HCEC 1CT (cell line): ENCODE measurements at regions not wholly inside any gene's neighbourhood (a gene's known extent, or its start where the extent isn't known, plus 50 kb on each side); places are given as distances from the start of the nearest gene placed in this dataset.
A peak's percentile ranks its signal among the peaks of the same experiment; 100 is the strongest.
"Not testable (repeated sequence)": the region's sequence is repeated elsewhere in the genome, so short reads cannot be mapped to it uniquely, and the experiment has no call there.

ENCODE experiments used
- DNase-seq: peaks from one replicate; pipeline ENCODE4 v3.0.0-alpha.2; 2017

DNA sequence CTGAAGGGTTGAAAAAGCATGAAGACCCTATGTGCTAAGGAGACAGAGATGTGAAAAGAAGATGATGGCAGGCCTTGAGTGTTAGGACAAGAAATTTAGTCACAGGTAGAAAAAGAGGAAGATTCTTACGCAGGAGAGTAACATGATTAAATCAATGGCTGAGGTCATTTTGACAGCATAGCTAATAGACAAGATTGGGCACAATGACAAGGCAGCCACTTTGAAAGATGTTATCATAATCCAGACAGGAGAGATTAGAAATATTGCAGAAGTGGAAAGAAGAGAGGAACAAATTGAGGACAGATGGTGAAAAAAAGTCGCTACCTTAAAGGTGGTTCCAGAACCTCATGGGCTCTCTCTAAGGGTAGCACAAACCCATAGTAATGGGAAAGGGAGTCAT, 228.8 kb upstream of the DDHD1 start:
- no peak for DNase-seq

DNA sequence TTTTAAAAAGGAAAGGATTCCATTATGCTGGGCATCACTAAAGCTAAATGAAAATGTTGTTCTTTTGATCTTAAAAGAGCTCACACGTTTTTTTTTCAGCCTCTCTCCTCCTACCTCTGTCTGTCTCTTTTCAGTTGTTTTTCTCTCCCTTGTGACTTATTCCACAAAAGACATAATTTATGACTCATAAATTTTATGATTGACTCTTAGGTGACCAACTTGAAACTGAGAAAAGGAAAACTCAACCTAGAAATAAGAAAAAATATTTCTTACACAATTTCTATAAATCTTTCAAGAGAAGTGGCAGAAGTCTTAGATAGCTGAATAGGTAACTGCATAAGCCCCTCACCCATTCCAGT, 227.7 kb upstream of the DDHD1 start:
- DNase-seq: no peak

DNA sequence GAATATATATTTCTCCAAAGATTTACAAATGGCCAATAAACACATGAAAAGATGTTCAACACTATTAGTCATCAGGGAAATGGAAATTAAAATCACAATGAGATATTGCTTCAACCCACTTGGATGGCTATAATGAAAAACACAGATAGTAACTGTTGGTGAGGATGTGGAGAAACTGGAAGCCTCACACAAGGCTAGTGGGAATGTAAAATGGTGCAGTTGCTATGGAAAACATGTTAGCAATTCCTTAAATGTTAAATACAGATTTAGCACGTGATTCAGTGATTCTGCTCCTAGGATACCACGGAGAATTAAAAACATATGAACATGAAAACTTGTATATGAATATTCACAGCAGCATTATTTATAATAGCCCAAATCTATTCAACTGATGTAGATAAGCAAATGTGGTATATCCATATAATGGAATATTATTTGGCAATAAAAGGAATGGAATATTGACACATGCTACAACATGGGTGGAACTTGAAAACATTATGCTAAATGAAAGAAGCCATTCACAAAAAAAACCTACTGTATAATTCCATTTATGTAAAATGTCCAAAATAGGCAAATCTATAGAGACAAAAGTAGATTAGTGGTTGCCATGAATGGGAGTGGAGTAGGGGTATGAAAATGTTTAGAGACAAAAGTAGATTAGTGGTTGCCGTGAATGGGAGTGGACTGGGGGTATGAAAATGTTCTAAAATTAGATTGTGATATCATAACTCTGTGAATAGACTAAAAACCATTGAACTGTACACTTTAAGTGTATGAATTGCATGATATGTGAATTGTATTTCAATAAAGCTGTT, 227.1 kb upstream of the DDHD1 start:
- DNase-seq: no peak

DNA sequence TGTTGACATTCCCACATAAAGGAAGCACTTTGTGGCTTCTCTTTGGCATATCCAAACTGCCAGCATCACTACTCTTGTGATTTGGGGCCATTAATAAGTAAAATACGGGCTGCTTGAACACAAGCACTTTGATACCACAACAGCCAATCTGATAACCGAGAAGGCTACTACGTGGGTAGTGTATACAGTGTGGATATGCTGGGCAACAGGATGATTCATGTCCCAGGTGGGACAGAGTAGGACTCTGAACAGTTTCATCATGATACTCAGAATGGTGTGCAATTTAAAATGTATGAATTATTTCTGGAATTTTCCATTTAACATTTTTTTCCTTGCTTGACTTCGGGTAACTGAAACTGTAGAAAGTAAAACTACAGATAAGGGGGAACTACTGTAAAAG, 225.0 kb upstream of the DDHD1 start:
- no peak for DNase-seq

DNA sequence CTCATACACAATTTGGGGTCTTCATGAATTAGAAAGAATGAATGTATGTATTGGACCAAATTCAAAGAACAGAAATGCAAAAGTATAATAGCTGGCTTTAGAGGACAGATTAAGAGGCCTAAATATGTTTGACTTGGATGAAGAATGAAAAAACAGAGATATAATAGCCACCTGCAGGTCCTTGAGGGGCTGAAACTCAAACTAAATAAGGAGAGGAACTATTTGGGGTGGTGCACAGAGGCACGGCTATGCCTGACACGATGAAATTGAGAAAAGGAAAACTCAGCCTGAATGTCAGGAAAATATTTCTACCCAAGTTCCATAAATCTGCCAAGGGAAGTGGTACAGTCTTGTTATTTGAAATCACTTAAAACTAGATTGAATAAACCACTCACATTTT, 222.9 kb upstream of the DDHD1 start:
- no peak for DNase-seq

DNA sequence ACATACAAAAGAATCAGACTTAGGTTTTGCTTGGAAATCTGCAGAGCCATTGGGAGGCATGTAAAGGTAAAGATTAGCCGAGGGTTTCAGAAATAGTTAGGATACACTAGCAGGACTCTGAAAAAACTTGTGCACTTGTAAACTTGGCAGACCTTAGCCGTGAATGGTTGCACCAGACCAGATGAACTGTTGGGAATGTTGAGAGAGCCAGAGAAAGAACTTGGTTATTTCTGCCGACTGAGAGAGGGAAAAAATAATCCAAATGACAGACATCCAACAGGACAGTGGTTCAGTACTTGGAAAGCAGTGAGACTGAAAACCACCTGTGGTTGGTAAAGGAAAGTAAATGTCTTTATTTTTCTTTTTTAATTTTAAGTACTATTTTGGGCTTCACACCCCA, 222.5 kb upstream of the DDHD1 start:
- no peak for DNase-seq

DNA sequence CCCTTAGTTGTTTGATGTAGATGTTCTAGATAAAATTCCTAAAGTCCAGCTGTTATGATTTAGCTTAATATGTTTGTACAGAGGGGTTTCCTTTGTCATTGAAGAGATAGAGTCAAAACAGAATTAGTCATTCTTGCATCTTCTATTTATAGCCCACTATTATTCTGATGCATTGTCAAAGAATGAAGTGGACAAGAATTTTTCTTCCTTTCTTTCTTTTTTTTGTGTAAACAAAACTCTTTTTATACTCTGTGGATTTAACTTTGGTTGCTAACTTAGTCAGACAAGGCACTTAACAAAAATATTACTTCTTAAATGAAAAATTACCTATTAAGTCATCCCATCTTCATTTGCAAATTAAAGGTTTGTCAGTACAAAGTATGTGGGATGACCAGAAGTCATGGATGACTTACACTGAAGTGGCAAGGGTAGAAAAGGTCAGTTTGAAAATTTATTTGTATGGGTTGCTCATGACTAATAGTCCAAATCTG, 215.6 kb upstream of the DDHD1 start:
- DNase-seq: peak; percentile 94

DNA sequence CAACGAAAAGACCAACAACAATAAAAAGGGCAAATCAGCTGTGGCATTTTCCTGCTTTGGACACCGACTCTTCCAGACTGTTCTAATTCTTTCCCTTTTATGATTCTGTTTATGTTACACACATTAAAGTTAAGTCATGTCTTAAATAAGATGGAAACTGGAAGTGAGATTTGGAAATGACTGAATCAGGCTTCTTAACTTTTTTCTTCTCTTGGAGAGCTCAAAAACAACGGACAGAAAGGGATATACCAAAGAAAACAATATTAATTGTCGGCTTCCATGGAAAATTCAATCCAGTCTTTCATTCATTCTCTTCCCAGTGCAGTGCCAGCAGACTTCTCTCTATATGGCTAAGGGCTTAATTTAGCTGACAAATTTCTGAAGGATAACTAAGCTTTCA, 214.9 kb upstream of the DDHD1 start:
- no peak for DNase-seq

DNA sequence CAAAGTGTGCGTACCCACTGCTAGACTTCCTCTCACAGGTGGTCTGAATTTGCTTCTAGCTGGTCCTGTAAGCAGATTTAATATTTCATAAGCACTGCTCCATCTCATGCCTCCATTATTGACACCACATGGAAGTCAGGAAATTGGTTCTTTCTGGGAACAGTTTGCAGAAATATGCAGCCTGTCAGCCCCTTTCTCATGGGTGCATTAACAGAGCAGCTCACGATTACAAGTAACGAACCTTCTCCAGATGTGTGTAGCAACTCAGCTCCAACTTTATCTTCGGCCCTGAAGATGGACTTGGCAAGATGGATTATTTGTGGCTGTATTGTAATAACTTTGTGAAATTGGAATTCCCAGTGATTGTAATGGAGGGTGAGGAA, 214.5 kb upstream of the DDHD1 start:
- DNase-seq: peak; percentile 15

DNA sequence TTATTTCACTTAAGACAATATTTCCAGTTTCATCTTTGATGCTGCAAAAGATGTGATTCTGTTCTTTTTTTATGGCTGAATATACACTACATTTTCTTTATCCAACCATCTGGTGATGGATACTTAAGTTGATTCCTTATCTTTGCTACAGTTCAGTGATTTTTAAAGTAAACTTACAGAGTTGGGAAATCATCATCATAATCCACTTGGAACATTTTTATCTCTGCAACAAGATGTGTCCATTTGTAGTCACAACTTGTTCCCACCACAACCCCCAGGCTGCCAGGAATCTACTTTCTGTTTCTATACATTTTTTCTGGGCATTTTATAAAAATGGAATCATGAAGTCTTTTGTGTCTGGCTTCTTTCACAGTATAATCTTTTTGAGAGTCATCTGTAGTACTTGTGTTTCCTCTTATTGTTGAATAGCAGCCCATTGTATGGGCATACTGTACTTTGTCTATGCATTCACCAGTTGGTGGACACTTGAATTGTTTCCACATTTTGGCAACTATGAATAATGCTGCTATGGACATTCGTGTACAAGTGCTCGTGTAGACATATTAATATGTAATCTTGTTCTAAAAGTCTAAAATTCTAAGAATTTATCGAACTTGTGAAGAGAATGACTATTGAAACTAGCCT, 212.5 kb upstream of the DDHD1 start:
- no peak for DNase-seq

DNA sequence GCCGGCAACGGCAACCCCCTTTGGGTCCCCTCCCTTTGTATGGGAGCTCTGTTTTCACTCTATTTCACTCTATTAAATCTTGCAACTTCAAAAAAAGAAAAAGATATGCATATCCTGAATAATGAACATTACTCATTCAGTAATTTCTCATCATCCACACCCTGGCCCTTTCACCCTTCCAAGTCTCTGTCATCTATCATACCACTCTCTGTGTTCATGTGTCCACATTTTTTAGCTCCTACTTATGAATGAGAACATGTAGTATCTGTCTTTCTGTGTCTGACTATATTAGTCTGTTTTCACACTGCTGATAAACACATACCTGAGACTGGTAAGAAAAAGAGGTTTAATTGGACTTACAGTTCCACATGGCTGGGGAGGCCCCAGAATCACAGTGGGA, 209.8 kb upstream of the DDHD1 start:
- not testable (repeated sequence) for DNase-seq

DNA sequence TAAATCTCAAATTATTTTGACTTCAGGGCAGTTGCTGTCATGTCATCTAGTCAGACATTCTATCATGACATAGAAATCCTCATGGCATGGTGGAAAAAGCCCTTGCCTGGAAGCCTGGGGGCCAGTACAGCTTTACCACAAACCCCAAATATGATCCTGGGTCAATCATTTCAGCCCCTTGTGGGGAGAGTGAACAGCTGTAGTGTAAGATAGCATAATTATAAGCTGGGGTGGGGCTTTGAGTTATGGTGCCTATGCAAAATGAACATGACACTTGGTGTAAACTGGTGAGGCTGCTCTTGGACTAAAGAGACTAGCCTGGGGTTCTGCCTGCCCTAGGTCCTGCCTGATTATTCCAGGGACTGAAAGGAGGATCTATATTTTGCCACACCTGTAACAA, 207.7 kb upstream of the DDHD1 start:
- no peak for DNase-seq

DNA sequence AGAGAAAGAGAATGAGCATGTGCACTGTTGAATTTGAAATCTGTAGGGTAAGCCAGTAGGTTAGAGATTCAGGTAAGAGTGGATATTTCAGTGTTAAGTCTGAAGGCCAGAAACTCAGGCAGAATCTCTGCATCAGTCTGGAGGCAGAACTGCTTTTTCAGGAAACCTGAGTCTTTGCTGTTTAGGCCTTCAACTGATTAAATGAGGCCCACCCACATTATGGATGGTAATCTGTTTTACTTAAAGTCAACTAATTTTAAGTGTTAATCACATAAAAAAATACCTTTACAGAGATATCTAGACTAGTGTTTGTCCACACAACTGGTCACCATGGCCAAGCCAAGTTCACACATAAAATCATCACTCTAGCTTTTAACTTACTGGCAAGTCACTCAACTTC, 205.0 kb upstream of the DDHD1 start:
- no peak for DNase-seq

DNA sequence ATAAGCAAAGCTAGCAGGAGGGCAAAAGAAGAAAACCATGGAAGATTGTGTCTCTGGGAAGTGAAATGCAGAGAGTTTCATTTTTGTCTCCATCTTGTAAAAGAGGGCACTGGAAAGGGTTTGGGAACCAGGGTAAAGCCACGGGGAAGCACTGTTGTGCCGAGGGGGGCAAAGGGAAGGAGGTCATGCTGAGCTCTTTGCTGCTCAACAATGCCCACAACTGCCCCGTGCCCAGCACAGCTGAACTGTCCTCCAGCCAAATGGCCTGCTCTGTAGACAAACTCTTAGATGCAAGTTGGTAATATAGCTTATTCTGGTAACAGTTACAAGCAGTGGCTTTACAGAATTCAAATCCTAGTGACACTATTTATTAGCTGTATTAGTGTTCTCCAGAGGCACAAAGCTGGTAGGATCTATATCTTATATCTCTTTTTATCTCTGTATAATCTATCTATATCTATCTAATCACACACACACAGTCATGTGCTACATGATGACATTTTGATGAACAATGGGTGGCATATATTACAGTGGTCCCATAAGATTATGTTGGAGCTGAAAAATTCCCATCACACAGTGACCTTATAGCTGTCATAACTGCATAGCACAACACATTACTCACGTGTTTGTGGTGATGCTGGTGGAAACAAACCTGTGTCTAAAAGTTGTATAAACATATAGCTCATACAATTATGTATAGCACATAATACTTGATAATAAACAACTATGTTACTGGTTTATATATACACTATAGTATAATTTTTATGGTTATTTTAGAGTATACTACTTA, 203.4 kb upstream of the DDHD1 start:
- DNase-seq: no peak

DNA sequence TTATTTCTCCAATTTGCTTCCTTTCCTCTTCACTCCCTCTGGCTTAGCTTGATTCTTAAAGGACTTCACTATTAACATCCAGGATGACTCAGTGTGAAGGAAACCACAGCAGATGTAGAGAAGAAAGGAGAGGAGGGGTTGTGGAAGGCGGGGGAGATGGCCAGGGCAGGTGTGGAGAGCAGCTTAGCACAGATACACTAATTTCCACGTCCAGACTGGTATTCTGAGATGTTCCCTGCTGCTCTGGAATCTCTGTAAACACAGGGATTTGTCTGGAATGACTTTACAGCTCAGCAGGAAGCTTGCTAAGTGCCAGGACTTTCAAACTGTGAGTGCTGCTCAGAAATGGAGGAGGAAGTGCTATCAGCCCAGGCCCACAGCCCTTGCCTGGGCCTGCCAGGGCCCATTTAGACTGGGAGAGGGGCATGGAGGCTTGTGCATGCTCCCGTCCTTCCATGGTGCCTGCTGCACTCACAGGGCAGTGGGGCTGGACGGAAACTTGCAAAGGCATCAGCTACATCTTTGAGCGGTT, 202.5 kb upstream of the DDHD1 start:
- DNase-seq: peak; percentile 44

DNA sequence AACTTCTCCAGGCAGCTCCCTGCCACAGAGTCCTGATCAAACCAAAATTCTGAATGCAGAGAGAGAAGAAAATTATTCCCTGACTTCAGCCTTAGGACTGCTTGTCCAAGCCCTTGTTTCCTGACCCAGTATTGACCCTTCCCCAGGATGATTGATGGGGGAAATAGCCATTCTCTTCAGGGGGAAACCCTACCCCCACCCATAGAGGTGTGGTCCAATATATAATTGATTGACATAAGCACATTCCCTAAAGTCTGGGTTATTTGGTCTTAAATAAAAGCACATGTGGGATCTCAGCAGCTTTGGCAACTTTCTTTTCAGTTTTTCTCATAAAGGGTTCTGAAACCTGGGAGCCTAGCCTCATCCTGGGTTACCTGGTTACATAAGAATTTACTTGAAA, 201.2 kb upstream of the DDHD1 start:
- DNase-seq: no peak

DNA sequence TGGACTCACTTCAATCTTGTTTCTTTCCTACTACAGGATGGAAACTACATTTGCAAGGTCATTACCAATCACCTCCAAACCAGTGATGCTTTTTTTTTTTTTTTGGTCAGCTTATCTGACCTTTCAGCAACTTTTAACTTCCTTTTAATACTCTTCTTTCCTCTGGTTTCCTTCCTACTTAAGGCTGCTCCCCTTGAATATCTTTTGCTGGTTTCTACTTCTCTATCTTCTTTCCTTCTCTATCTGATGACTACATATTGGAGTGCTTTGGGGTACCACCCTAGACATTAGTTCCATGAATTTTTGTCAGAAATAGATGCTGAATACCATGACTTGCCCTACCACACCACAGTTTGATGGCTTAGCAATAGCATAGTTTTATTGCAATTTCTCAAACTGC, 197.7 kb upstream of the DDHD1 start:
- DNase-seq: no peak

DNA sequence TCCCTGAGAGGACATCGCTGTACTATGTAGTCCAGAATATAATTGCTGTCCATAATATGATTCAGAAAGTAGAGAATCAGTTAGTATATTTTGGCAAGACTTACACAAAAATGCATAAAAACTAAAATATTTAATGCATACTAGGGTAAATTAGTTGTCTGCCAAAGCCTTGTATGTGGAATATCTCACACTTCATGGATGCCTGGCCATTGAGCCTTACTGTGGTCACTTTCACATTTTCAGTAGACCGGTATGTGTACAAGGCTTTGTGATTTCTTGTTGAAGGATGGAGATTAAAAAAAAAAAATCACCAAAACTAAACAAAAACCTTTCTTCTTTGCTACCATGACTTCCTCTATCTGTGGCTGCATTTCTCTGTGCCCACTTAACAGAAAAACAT, 197.3 kb upstream of the DDHD1 start:
- no peak for DNase-seq

DNA sequence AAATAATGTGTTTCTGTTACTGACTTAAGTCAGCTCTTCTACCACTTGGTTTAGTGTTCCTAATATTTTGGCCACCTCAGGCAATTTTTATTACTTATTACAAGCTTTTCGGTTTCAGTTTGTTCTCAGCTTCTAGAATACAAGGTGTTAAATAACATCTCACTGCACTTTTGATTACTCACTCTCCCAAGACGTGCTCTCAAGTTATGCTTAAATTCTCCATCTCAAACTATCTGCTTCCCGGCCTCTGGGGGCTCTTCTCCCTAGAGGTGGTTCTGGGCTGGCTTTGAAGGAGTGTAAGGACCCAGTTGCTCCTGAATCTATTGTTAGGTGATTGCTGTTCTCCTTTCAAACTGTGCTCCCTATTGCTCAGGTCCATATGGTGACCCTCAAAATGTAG, 193.9 kb upstream of the DDHD1 start:
- no peak for DNase-seq

DNA sequence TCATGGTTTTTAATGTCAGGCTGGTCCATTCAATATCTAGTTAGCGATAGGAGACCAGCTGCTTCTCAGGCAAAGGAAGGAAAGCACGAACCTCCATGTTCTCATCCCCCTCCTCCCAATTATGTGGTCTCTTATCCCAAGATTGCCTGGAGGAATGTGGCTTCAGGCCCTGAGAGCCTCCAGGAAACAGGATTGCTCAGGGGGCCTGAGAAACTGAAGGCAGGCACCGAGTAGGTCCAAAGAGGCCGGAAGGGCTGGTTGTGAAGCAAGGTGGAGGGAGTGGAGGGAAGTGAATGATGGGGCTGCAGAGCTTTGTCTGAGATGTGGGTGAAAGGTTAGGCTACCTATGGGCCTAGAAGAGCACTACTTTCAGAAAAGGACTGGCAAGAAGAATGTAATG, 188.2 kb upstream of the DDHD1 start:
- no peak for DNase-seq

DNA sequence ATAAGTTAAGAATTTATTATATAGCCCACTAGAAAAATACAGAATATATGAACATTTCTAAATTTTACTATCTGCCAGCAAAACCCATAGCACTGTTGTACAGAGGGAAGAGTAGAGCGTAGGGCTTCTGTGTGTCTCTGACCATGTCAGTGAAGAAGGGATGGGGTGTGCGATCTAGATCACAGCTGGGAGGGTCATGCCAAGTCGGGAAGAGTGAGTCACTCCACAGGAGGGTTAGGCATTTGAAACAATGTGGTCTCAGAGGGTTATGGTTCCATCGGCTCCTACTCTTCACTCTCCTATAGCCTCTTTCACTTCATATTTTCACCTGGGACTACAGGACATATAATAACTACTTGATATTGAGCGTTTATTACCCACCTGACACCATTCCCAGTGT, 185.1 kb upstream of the DDHD1 start:
- peak; percentile 36 for DNase-seq

DNA sequence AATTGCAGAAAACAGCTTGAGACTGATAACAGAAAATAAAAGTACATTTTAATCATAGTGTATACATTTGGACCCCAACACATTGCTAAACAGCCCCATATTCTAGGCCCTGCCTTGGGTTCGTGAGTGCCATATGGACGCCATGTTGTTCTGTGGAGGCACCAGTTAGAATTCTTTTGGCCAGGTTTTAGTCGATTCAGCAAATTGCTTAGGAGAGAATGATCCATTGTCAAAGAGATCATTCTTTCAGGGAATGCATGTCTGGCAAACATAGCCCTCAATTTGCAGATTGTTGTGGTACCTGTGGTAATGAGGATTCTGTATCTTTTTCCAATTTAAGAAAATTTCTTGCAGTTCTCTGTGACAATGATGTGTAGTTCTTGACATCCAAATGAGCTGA, 183.6 kb upstream of the DDHD1 start:
- no peak for DNase-seq

DNA sequence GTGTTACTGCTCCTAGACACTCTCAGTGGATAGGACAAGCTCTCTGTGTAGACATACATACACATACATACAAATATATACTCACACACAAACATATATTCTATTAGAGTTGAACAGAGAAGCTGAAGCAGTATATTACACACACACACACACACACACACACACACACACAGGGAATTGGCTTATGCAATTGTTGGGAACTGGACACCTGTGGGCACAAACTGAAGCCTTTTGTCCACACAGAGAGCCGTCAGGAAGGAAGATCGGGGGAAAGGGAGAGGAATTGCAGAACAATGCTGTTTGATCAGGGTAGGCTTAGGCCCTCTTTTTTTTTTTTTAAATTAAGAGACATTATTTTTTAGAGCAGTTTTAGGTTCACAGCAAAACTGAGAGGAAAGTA, 180.7 kb upstream of the DDHD1 start:
- DNase-seq: no peak

DNA sequence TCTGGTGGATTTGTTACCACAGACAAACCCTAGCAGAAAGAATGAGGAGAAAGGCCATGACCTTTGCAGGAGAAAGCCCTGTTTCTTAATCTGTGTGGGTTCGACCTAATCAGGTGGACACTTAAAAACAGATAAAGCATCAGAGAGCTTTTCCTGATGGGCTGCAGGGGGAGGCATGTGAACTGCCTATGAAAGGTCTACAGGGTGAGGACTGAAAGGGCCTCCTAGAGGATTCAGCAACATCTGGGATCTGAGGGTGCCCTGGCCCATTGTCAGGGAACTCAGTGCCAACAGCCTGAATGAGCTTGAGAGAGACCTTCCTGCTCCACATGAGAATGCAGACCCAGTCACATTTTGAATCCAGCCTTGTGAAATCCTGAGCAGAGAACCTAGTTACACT, 178.8 kb upstream of the DDHD1 start:
- DNase-seq: no peak
